Uterus (tissue), 3 donors: ENCODE measurements at regions not wholly inside any gene's neighbourhood (a gene's known extent, or its start where the extent isn't known, plus 50 kb on each side); places are given as distances from the start of the nearest gene placed in this dataset.

Source experiments
- DNase-seq, 2 donors: peaks; one replicate each; pipeline ENCODE4 v3.0.0-alpha.2; 2019 to 2020
- H3K27ac ChIP-seq, 2 donors: fragments of 200-600 bp; sonication (generic); 1 replicate in 1 of 2; 2 replicates in 1 of 2; pipeline ENCODE4 v1.5.1; 2016 to 2018
- H3K27me3 ChIP-seq, 2 donors: fragments of 200-600 bp; sonication (generic); one replicate each; pipeline ENCODE4 v1.5.1; 2018 to 2019; ENCODE audit warnings: control low read depth in 1 of 2
- H3K36me3 ChIP-seq, 2 donors: fragments of 200-600 bp; sonication (generic); one replicate each; pipeline ENCODE4 v1.5.1; 2019; ENCODE audit warnings: control low read depth in 1 of 2
- H3K4me1 ChIP-seq, 2 donors: fragments of 200-600 bp; sonication (generic); one replicate each; pipeline ENCODE4 v1.5.1; 2018 to 2019; ENCODE audit warnings: control low read depth in 1 of 2
- H3K4me3 ChIP-seq, 2 donors: fragments of 200-600 bp; sonication (generic); 1 replicate in 1 of 2; 2 replicates in 1 of 2; pipeline ENCODE4 v1.5.1; 2018 to 2019; ENCODE audit warnings: mild to moderate bottlenecking in 1 of 2
- H3K9me3 ChIP-seq, 2 donors: fragments of 200-600 bp; sonication (generic); one replicate each; pipeline ENCODE4 v1.5.1; 2019; ENCODE audit warnings: control low read depth in 1 of 2
- CTCF ChIP-seq, 4 experiments: fragments of 200-600 bp in 2 of 4; fragments of 450-650 bp in 2 of 4; sonication (generic) in 2 of 4; IDR thresholded peaks; one replicate each; pipeline ENCODE4 v1.5.1; 2016 to 2019; ENCODE audit warnings: antibody characterized with exemption in 4 of 4, mild to moderate bottlenecking in 2 of 4, moderate library complexity in 1 of 4
- POLR2A ChIP-seq, 2 donors: fragments of 450-650 bp; IDR thresholded peaks; one replicate each; pipeline ENCODE4 v1.6.1; 2016; ENCODE audit warnings: antibody characterized with exemption in 2 of 2, mild to moderate bottlenecking in 1 of 2, moderate library complexity in 1 of 2
- intact Hi-C: fragments of 100-400 bp; cut with DNase I; formaldehyde crosslinking; loops from one replicate; pipeline ENCODE4 v1.15.1; 2023; ENCODE audit warnings: low total_unique reads
- donor health status: DM: yes; HTN: yes; CAD: no.

- DNase-seq, result no peak
- no peak overlapping the region for H3K27ac ChIP-seq
- intact Hi-C loops, result no loop called here
- H3K27me3 ChIP-seq, result no peaks in the 10 kb centered on the region
- TF ChIP-seq POLR2A (IDR thresholded peaks at IDR 0.05) (no peak), CTCF (IDR thresholded peaks at IDR 0.05) (no peak)
- H3K4me1 ChIP-seq, result no peaks in the 10 kb centered on the region
- no peaks in the 10 kb centered on the region for H3K9me3 ChIP-seq
- H3K4me3 ChIP-seq, result no peak overlapping the region
- no peaks in the 10 kb centered on the region for H3K36me3 ChIP-seq
These were observed 535.3 kb downstream of the PRDM9 start for GRCh38 chr5:24042688-24043087.

- Histone ChIP-seq H3K27me3 (no peaks in the 10 kb centered on the region), H3K4me1 (no peaks in the 10 kb centered on the region), H3K4me3 (no peak overlapping the region), H3K27ac (no peak overlapping the region), H3K36me3 (no peaks in the 10 kb centered on the region), H3K9me3 (no peaks in the 10 kb centered on the region)
- no peak for DNase-seq
- TF ChIP-seq POLR2A (IDR thresholded peaks at IDR 0.05) (no peak), CTCF (IDR thresholded peaks at IDR 0.05) (no peak)
- intact Hi-C loops, result no loop called here
These were observed 537.6 kb downstream of the PRDM9 start for GRCh38 chr5:24045046-24045445.

- no peaks in the 10 kb centered on the region for H3K9me3 ChIP-seq
- intact Hi-C loops, result no loop called here
- H3K4me3 ChIP-seq, result no peak overlapping the region
- TF ChIP-seq CTCF (IDR thresholded peaks at IDR 0.05), result no peak
- no peak for TF ChIP-seq POLR2A (IDR thresholded peaks at IDR 0.05)
- no peaks in the 10 kb centered on the region for H3K27me3 ChIP-seq
- H3K4me1 ChIP-seq, result no peaks in the 10 kb centered on the region
- DNase-seq, result no peak
- H3K36me3 ChIP-seq, result no peaks in the 10 kb centered on the region
- H3K27ac ChIP-seq, result no peak overlapping the region
These were observed 546.3 kb downstream of the PRDM9 start for GRCh38 chr5:24053737-24054136.

- no peak for DNase-seq
- Histone ChIP-seq H3K9me3 (no peaks in the 10 kb centered on the region), H3K27ac (no peak overlapping the region), H3K4me3 (no peak overlapping the region), H3K36me3 (no peaks in the 10 kb centered on the region), H3K27me3 (no peaks in the 10 kb centered on the region), H3K4me1 (no peaks in the 10 kb centered on the region)
- intact Hi-C loops, result no loop called here
- TF ChIP-seq POLR2A (IDR thresholded peaks at IDR 0.05) (no peak), CTCF (IDR thresholded peaks at IDR 0.05) (no peak)
These were observed 551.6 kb downstream of the PRDM9 start for GRCh38 chr5:24059006-24059405.

DNA sequence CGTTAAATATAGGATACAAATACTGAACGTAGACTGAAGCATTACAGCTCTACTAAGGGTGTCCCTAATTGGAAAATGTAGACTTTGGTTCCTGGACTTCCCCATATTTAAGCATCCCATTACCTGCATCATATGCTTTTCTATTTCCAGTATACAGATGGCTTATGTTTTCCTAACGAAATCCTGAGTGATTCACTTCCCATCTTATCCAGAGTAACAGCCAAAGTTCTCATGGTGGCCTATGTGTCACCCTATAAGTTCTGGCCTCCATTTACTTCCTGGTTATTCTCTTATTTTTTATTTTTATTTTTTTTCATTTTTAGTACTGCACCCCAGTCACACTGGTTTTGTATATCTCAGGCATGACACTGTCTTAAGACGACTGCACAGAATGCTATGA, 552.3 kb downstream of the PRDM9 start:
- Histone ChIP-seq H3K27me3 (no peaks in the 10 kb centered on the region), H3K27ac (no peak overlapping the region), H3K4me1 (no peaks in the 10 kb centered on the region), H3K36me3 (no peaks in the 10 kb centered on the region), H3K4me3 (no peak overlapping the region), H3K9me3 (no peaks in the 10 kb centered on the region)
- DNase-seq, result no peak
- no peak for TF ChIP-seq POLR2A (IDR thresholded peaks at IDR 0.05)
- no peak for TF ChIP-seq CTCF (IDR thresholded peaks at IDR 0.05)
- intact Hi-C loops, result no loop called here
